Prostate gland (tissue), 2 donors: ENCODE measurements at regions not wholly inside any gene's neighbourhood (a gene's known extent, or its start where the extent isn't known, plus 50 kb on each side); places are given as distances from the start of the nearest gene placed in this dataset.

ENCODE experiments used
- DNase-seq: peaks from one replicate; pipeline ENCODE4 v3.0.0-alpha.2; 2019; ENCODE audit warnings: low spot score
- H3K27ac ChIP-seq, 2 donors: fragments of 200-600 bp; sonication (generic); 2 replicates each; pipeline ENCODE4 v1.5.1; 2017 to 2019
- H3K27me3 ChIP-seq: fragments of 200-600 bp; sonication (generic); replicated peaks from 2 replicates; pipeline ENCODE4 v1.5.1; 2019; ENCODE audit not compliant: insufficient read depth
- H3K36me3 ChIP-seq, 2 donors: fragments of 200-600 bp; sonication (generic); 1 replicate in 1 of 2; 2 replicates in 1 of 2; pipeline versions ENCODE4 v1.5.1 to v1.8.1; 2017 to 2019
- H3K4me1 ChIP-seq: fragments of 200-600 bp; sonication (generic); replicated peaks from 2 replicates; pipeline ENCODE4 v1.5.1; 2019
- H3K4me3 ChIP-seq, 2 donors: fragments of 200-600 bp; sonication (generic); 2 replicates each; pipeline ENCODE4 v1.5.1; 2017 to 2019
- H3K9me3 ChIP-seq: fragments of 200-600 bp; sonication (generic); 2 replicates; pipeline ENCODE4 v1.5.1; 2017
- POLR2A ChIP-seq: fragments of 450-650 bp; IDR thresholded peaks from one replicate; pipeline ENCODE4 v1.6.1; 2016; ENCODE audit warnings: antibody characterized with exemption, mild to moderate bottlenecking
- POLR2AphosphoS5 ChIP-seq: sonication (generic); formaldehyde crosslinking; IDR thresholded peaks from one replicate; pipeline ENCODE4 v1.6.1; 2017; ENCODE audit warnings: antibody characterized with exemption
- WGBS: methylation state at CpG from one replicate; pipeline ENCODE4 v1.1.5; 2018; 5-methylcytosine and 5-hydroxymethylcytosine counted together
- intact Hi-C: fragments of 100-400 bp; cut with DNase I; formaldehyde crosslinking; loops from one replicate; pipeline ENCODE4 v1.14.2; 2022
- TF ChIP-seq, protein P1 (sequence below), 4 experiments: fragments of 200-600 bp in 2 of 4; fragments of 450-650 bp in 2 of 4; sonication (generic) in 2 of 4; IDR thresholded peaks; 1 replicate in 3 of 4; 2 replicates in 1 of 4; pipeline ENCODE4 v1.5.1; 2016 to 2019; ENCODE audit warnings: antibody characterized with exemption in 4 of 4, mild to moderate bottlenecking in 2 of 4, moderate library complexity in 2 of 4

DNA sequence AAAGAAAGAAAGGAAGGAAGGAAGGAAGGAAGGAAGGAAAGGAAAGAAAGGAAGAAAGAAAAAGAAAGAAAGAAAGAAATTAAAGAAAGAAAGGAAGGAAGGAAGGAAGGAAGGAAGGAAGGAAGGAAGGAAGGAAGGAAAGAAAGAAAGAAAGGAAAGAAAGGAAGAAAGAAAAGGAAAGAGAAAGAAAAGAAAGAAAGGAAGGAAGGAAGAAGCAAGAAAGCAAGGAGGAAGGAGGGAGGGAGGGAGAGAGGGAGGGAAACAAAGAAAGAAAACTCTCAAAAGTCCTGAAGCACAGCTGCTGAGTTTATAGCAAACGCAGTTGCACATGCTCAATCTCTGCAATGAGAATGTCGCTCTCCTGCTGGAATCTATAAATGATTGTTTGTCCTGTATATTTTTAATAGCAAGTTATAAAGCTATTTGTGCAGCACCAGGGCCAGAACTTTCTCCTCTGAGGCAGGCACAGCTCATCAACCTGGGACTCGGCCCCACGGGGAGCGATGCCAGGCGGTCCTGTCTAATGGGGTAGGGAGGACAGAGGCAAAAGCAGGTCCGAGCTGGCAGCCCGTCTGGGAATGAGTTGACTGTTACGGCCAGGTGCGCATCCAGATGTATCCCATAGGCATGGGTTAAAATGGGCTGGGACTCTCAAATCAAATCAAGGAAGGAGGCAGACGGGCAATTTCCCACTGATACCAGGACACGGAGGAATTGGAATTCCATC lies 118.0 kb upstream of the PFKP start:
- WGBS, result 48% methylated on average over 12 of the region's 12 CpGs
- Histone ChIP-seq H3K4me3 (no peak overlapping the region), H3K4me1 (no peaks in the 10 kb centered on the region), H3K27ac (no peak overlapping the region), H3K27me3 (no peaks in the 10 kb centered on the region), H3K36me3 (no peaks in the 10 kb centered on the region), H3K9me3 (no peaks in the 10 kb centered on the region)
- TF ChIP-seq, protein P1, sequence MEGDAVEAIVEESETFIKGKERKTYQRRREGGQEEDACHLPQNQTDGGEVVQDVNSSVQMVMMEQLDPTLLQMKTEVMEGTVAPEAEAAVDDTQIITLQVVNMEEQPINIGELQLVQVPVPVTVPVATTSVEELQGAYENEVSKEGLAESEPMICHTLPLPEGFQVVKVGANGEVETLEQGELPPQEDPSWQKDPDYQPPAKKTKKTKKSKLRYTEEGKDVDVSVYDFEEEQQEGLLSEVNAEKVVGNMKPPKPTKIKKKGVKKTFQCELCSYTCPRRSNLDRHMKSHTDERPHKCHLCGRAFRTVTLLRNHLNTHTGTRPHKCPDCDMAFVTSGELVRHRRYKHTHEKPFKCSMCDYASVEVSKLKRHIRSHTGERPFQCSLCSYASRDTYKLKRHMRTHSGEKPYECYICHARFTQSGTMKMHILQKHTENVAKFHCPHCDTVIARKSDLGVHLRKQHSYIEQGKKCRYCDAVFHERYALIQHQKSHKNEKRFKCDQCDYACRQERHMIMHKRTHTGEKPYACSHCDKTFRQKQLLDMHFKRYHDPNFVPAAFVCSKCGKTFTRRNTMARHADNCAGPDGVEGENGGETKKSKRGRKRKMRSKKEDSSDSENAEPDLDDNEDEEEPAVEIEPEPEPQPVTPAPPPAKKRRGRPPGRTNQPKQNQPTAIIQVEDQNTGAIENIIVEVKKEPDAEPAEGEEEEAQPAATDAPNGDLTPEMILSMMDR (IDR thresholded peaks at IDR 0.05), result no peak
- no peak for TF ChIP-seq POLR2A
- peak; percentile 56 for TF ChIP-seq POLR2AphosphoS5
- peak; percentile 35 for DNase-seq
- intact Hi-C loops, result no loop called here

DNA sequence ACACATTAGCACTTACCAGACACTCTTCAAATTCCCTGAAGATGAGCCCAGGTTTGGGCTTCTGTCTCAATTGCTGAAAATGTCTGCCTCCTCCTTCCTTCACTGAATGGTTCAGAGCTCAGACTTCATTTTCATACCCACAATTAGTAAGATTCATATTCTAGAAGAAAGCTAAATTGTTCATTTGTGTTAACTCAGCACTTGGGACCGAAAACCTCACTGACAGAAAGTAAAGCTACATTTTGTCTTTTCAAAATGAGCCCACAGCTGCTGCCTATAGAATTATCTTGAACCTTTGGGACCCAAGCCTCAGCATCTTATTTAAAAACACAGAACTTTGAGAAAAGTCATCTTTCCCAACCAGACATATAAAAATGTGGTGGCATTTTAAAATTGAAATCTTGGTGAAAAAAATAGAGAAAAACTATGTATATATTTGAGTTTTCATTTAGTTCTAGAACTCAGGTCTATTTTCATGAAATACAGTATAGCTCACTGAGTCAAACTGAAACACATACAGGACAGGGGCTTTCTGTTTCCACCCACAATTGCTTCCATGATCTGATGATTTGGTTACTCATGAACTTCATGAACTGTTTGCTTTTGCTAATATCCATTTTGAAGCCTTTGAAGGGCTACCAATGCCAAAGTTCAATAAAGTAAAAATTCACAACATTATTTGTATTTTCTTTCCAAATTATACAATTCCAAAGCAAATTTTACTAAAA lies 119.1 kb upstream of the PFKP start:
- DNase-seq, result no peak
- no peak overlapping the region for H3K4me3 ChIP-seq
- H3K36me3 ChIP-seq, result no peaks in the 10 kb centered on the region
- no peaks in the 10 kb centered on the region for H3K27me3 ChIP-seq
- no peak overlapping the region for H3K27ac ChIP-seq
- H3K9me3 ChIP-seq, result no peaks in the 10 kb centered on the region
- 100% methylated on average over 1 of the region's 1 CpG for WGBS
- intact Hi-C loops, result no loop called here
- no peak for TF ChIP-seq POLR2A
- no peaks in the 10 kb centered on the region for H3K4me1 ChIP-seq

DNA sequence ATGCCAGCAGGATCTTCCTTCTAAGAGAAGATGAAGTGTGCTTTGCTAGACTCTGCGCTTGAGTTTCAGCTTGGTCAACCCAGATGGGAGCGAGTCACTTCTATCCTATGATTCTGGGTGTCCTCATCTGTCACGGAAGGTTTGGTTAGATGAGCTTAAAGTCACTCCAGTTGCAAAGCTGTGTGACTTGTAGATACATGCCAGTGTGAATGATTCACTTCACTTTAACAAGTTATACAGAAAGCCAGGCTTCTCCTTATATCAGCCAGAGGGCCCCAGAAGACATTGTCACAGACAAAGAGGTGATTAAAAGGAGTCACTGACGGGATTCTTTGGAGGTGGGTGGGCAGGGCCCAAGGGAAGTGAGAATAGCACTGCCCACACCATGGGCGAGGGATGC lies 122.6 kb upstream of the PFKP start:
- Histone ChIP-seq H3K27ac (no peak overlapping the region), H3K4me1 (no peaks in the 10 kb centered on the region), H3K9me3 (no peaks in the 10 kb centered on the region), H3K27me3 (no peaks in the 10 kb centered on the region), H3K36me3 (no peaks in the 10 kb centered on the region), H3K4me3 (no peak overlapping the region)
- WGBS, result 65% methylated on average over 5 of the region's 5 CpGs
- intact Hi-C loops, result no loop called here
- TF ChIP-seq, protein P1 (IDR thresholded peaks at IDR 0.05), result no peak
- TF ChIP-seq POLR2A, result no peak
- TF ChIP-seq POLR2AphosphoS5, result no peak
- DNase-seq, result no peak

DNA sequence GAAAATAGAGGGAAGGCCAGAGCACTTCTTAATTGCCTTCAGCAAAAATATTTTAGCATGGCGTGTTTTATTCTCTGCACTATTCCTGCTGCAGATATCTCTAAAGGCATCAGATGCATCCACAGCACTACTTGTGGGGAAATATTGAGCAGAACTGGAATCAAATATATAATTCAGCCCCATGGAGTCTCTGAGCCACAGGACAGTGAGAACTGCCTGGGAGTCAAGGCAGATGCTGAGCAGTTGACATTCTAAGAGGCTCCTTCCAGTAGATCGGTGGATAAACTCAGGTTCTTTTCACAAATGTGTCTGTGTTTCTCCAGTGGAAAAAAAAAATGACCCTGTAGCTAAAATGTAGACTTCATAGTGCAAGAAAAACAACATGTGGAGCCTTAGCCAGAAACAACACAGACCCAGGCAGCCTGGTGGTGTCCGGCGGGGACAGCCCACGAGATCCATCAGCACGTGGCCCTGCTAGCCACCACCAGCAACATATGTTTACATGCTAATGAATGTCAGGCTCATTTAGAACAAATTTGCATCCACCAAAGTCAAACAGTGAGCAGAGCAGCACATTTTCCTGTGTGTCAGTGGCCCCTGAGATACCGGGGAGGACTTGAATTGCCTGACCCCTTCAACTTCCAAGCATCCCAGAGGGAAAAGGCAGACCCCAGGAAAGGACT lies 123.3 kb upstream of the PFKP start:
- 83% methylated on average over 7 of the region's 7 CpGs for WGBS
- no peaks in the 10 kb centered on the region for H3K9me3 ChIP-seq
- H3K27me3 ChIP-seq, result no peaks in the 10 kb centered on the region
- DNase-seq, result no peak
- H3K27ac ChIP-seq, result no peak overlapping the region
- no peaks in the 10 kb centered on the region for H3K36me3 ChIP-seq
- intact Hi-C loops, result no loop called here
- no peaks in the 10 kb centered on the region for H3K4me1 ChIP-seq
- TF ChIP-seq, protein P1 (IDR thresholded peaks at IDR 0.05), result no peak
- TF ChIP-seq POLR2AphosphoS5, result no peak
- H3K4me3 ChIP-seq, result no peak overlapping the region

DNA sequence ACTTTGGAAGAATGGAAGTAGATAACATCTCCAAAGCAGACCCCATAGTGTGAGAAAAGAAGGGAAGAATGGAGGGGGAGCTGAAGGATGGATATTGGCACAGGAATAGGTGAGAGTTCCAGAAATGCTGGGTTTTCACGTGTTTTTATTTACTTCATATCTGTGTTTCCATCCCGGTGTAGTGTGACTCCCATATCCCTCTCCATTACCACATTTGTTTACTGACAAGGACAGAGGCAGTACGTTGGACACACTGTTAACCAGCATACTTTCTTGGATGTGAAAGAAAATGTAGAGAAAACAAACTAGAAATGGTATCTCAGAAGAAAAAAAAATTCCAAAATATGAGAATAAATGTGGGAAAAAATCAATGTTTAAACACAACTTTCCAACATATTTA lies 124.4 kb upstream of the PFKP start:
- TF ChIP-seq, protein P1 (IDR thresholded peaks at IDR 0.05), result no peak
- no peak for TF ChIP-seq POLR2A
- no peak for TF ChIP-seq POLR2AphosphoS5
- DNase-seq, result no peak
- intact Hi-C loops, result no loop called here
- H3K36me3 ChIP-seq, result no peaks in the 10 kb centered on the region
- H3K27ac ChIP-seq, result no peak overlapping the region
- no peaks in the 10 kb centered on the region for H3K27me3 ChIP-seq
- no peaks in the 10 kb centered on the region for H3K4me1 ChIP-seq
- no peak overlapping the region for H3K4me3 ChIP-seq
- WGBS, result 41% methylated on average over 3 of the region's 3 CpGs
- H3K9me3 ChIP-seq, result no peaks in the 10 kb centered on the region
